Mucosa of descending colon (tissue), 3 donors: ENCODE measurements at regions not wholly inside any gene's neighbourhood (a gene's known extent, or its start where the extent isn't known, plus 50 kb on each side); places are given as distances from the start of the nearest gene placed in this dataset.

Experiments used
- ATAC-seq: fragments of 200-7000 bp; cut with Tn5 transposase; one replicate; pipeline ENCODE4 v1.9.1; 2020; ENCODE audit warnings: mild to moderate bottlenecking, moderate library complexity
- DNase-seq, 3 donors: peaks; one replicate each; pipeline ENCODE4 v3.0.0-alpha.2; 2020
- H3K36me3 ChIP-seq: fragments of 200-600 bp; one replicate; pipeline ENCODE4 v1.8.0; 2021; ENCODE audit warnings: low read depth, mild to moderate bottlenecking
- H3K4me1 ChIP-seq: fragments of 200-600 bp; one replicate; pipeline ENCODE4 v1.8.0; 2021; ENCODE audit warnings: low read depth, mild to moderate bottlenecking
- H3K4me3 ChIP-seq: fragments of 200-600 bp; one replicate; pipeline ENCODE4 v1.8.0; 2021; ENCODE audit warnings: mild to moderate bottlenecking
- H3K9me3 ChIP-seq: fragments of 200-600 bp; one replicate; pipeline ENCODE4 v1.8.0; 2021; ENCODE audit warnings: mild to moderate bottlenecking
- intact Hi-C, 2 donors: fragments of 100-400 bp; cut with DNase I in 1 of 2; cut with micrococcal nuclease in 1 of 2; formaldehyde crosslinking; loops; one replicate each; pipeline versions ENCODE4 v1.11.0 to v1.11.1; 2022; cut with DNase I, micrococcal nuclease
- TF ChIP-seq, protein P1 (sequence below): fragments of 200-600 bp; IDR thresholded peaks from one replicate; pipeline ENCODE4 v1.8.0; 2022; ENCODE audit warnings: antibody characterized with exemption, mild to moderate bottlenecking
- donor health status: DM: no; HTN: no; CAD: no; lungs with moderate emphysema.
- donor health status: DM: no; HTN: no; CAD: no.
- donor health status: DM: no; HTN: yes; CAD: no.

DNA sequence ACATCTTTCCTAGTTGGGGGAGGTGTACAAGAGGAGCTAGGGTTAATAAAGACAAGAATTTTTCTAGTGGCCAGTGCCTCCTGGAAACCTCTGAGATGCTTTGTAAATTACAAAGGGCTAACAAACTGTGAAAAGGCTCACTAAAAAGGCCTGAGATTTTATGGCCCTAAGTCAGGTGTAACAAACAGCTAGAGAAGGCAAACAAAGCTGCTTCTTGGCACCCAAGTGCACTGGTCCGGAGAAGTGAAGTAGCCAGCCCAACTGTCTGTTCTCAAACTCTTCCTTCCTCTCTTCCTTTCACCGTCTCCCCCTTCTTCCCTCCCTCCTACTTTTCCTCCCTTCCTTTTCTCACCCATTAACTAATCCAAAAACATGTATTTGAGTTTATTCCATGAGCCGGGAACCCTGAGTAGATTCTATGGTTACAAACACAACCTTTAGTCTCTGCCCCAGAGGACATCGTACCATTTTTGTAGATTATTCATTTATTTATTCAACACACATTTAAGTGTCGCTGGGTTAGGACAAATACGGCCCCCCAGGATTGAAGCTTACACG lies 143.4 kb upstream of the PCGF5 start:
- H3K4me1 ChIP-seq = peaks cover 7% of the 10 kb centered on the region
- intact Hi-C loops = no loop called here
- ATAC-seq (peak; percentile 55), DNase-seq (peak in 1 of 3 donors; percentile 12)
- no peaks in the 10 kb centered on the region for H3K9me3 ChIP-seq
- H3K4me3 ChIP-seq = no peak overlapping the region
- H3K36me3 ChIP-seq = no peaks in the 10 kb centered on the region
- TF ChIP-seq, protein P1, sequence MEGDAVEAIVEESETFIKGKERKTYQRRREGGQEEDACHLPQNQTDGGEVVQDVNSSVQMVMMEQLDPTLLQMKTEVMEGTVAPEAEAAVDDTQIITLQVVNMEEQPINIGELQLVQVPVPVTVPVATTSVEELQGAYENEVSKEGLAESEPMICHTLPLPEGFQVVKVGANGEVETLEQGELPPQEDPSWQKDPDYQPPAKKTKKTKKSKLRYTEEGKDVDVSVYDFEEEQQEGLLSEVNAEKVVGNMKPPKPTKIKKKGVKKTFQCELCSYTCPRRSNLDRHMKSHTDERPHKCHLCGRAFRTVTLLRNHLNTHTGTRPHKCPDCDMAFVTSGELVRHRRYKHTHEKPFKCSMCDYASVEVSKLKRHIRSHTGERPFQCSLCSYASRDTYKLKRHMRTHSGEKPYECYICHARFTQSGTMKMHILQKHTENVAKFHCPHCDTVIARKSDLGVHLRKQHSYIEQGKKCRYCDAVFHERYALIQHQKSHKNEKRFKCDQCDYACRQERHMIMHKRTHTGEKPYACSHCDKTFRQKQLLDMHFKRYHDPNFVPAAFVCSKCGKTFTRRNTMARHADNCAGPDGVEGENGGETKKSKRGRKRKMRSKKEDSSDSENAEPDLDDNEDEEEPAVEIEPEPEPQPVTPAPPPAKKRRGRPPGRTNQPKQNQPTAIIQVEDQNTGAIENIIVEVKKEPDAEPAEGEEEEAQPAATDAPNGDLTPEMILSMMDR = no peak

DNA sequence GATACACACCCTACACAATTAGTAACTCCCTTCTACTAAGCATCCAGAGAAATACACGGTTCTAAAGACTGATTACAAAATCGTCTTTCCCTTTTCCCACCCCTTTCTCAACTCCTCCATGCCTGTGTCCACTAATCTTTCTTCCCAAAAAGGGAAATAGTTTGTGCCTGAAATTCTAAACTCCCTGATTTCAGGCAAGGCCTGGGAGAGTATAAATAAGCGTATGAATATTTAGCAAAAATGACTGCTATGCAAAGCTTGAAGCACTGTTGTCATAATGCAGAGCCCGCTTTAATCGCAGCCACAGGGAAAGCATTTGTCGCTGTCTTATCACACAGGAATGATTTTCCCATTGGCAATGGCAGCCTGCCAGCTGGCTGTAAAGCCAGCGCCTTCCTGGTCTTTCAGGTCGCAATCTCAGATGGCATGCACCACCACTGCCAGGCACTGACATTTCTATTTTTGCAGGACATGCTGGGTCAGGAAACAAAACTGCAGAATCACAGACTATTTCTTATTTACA lies 142.9 kb upstream of the PCGF5 start:
- TF ChIP-seq, protein P1 = no peak
- no peaks in the 10 kb centered on the region for H3K9me3 ChIP-seq
- ATAC-seq (peak; percentile 92), DNase-seq (peak; percentile 73 to 91 (median 87))
- no peak overlapping the region for H3K4me3 ChIP-seq
- H3K36me3 ChIP-seq = no peaks in the 10 kb centered on the region
- intact Hi-C loops = no loop called here
- H3K4me1 ChIP-seq = peaks cover 7% of the 10 kb centered on the region

DNA sequence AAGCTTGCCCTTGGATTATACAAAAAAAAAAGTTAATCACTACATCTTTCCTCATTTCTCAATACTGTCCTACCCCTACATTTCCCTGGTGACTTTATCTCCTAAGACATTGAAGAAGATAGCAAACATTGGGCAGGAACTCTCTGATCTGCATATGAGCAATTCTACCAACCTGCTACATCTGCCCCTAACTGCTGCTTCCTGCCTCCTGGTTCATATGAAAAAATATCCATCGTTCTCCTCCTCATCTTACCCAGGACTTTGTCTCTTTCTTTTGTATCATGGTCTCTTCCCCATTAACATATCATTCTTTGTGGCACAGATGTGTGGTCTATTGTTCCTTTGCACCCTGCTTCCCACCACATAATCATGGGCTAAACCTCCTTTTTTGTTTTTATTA lies 139.7 kb upstream of the PCGF5 start:
- DNase-seq = no peak
- Histone ChIP-seq H3K4me1 (peaks cover 7% of the 10 kb centered on the region), H3K36me3 (no peaks in the 10 kb centered on the region), H3K9me3 (no peaks in the 10 kb centered on the region), H3K4me3 (no peak overlapping the region)
- intact Hi-C loops = no loop called here
- TF ChIP-seq, protein P1 = no peak
- no peak for ATAC-seq

DNA sequence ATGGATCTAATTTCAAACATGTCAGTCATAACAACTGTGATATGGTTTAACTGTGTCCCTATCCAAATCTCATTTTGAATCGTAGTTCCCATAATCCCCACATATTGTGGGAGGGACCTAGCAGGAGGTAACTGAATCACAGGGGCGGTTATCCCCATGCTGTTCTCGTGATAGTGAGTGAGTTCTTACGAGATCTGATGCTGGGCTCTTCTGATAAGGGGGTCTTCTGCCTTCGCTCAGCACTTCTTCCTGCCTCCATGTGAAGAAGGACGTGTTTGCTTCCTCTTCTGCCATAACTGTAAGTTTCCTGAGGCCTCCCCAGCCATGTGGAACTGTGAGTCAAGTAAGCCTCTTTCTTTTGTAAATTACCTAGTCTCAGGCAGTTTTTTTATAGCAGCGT lies 138.0 kb upstream of the PCGF5 start:
- DNase-seq (no peak), ATAC-seq (no peak)
- TF ChIP-seq, protein P1 = no peak
- Histone ChIP-seq H3K4me3 (no peak overlapping the region), H3K36me3 (no peaks in the 10 kb centered on the region), H3K9me3 (no peaks in the 10 kb centered on the region), H3K4me1 (no peaks in the 10 kb centered on the region)
- intact Hi-C loops = no loop called here

DNA sequence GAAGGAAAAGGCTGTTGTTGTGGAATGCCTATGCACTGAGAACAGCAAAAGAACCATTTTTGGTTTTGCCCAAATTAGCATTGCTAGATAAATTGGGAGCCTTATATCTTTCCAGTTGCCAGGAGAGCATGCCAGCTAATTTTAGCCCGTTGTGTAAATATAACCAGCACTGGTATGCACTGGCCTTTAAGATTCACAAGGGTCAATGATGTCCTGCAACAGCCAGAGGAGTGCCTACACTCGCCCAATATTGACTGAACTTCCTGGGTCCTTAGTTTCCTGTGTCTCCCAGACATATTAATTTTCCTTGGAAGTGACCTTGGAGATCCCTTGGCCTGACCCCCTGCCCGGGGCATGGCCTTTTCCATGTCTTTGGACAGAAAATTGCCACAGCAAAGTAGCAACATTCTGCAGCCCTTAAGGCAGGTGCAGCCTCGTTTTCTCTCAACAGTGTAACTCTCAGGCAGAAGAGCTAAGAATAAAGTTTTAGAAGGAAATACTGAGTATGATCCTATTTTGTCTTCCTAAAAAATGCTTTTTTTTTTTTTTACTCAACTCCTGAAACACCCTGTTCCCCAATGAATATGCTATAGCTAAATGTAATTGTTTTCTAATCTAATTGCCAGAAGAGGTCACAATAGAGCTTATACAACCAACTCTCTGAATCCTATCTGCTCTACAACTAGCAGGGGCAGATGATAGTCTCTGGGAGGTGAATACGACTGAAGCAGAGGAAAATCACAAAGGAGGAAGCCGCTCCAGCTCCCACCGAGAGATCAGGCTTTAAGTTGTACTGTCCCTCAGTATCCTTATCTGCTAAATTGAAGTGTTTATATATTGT lies 131.9 kb upstream of the PCGF5 start:
- H3K36me3 ChIP-seq = no peaks in the 10 kb centered on the region
- ATAC-seq (peak; percentile 45), DNase-seq (no peak)
- TF ChIP-seq, protein P1 = no peak
- intact Hi-C loops = no loop called here
- H3K9me3 ChIP-seq = peaks cover 4% of the 10 kb centered on the region
- H3K4me3 ChIP-seq = no peak overlapping the region
- no peaks in the 10 kb centered on the region for H3K4me1 ChIP-seq
